ENCODE measurements at regions not wholly inside any gene's neighbourhood (a gene's known extent, or its start where the extent isn't known, plus 50 kb on each side); places are given as distances from the start of the nearest gene placed in this dataset.

- no peaks in the 10 kb centered on the region for H3K36me3 ChIP-seq (replicated peaks in 1 of 2; ENCODE audit: control insufficient read depth in 1 of 2, insufficient read depth in 2 of 2, low read length in 2 of 2)
- ChIA-PET POLR2A (no interaction called here), CTCF (ENCODE audit: low intra/inter-chr PET ratio, low total read pairs) (no interaction called here)
- intact Hi-C loops (cut with micrococcal nuclease; ENCODE audit: unreplicated experiment), result no loop called here
- H2AFZ ChIP-seq (ENCODE audit: low read length), result no peak overlapping the region
- no peak for ATAC-seq
- H3K27ac ChIP-seq (ENCODE audit: extremely low read length, insufficient read depth, low read length), result no peak overlapping the region
- no peak overlapping the region for H3K9ac ChIP-seq (ENCODE audit: insufficient read depth, low read depth, low read length)
- no peaks in the 10 kb centered on the region for H3K4me1 ChIP-seq (ENCODE audit: insufficient read depth, low read length)
- no TSS peak for BruUV-seq (replicated peaks)
- FAIRE-seq, result no peak
- H3K4me2 ChIP-seq (ENCODE audit: low read depth, low read length), result no peak overlapping the region
- H4K20me1 ChIP-seq (ENCODE audit: insufficient read depth, low read length), result no peaks in the 10 kb centered on the region
- no peaks in the 10 kb centered on the region for H3K9me3 ChIP-seq (ENCODE audit: low read length)
- DNase-seq (ENCODE audit: low spot score), result no peak
- H3K4me3 ChIP-seq (replicated peaks in 1 of 3; ENCODE audit: insufficient read depth in 1 of 3, low read depth in 2 of 3, low read length in 3 of 3), result no peak overlapping the region
- in situ Hi-C loops (cut with HindIII; ENCODE audit: extremely low pct_ligation_motif_present, low pct_unique_long_range_greater_than_20kb), result no loop called here
- H3K79me2 ChIP-seq (ENCODE audit: insufficient read depth, low read length), result no peaks in the 10 kb centered on the region
- WGBS (ENCODE audit: low lambda C conversion rate), result 7% methylated on average over 3 of the region's 3 CpGs
- no peaks in the 10 kb centered on the region for H3K27me3 ChIP-seq (ENCODE audit: control insufficient read depth in 1 of 2, insufficient read depth in 2 of 2, low read length in 2 of 2)
- TF ChIP-seq NAIF1 (CRISPR knock-in tag; IDR thresholded peaks at IDR 0.05; ENCODE audit: borderline replicate concordance) (no peak), SATB2 (CRISPR knock-in tag; IDR thresholded peaks at IDR 0.05) (no peak), HNRNPLL (IDR thresholded peaks at IDR 0.05; ENCODE audit: low read depth, low read length, poor library complexity, severe bottlenecking) (no peak), HMG20B (CRISPR knock-in tag; conservative IDR thresholded peaks at IDR 0.05) (no peak), AHDC1 (CRISPR knock-in tag; IDR thresholded peaks at IDR 0.05; ENCODE audit: borderline replicate concordance) (no peak), PRMT3 (CRISPR knock-in tag; IDR thresholded peaks at IDR 0.05; ENCODE audit: borderline replicate concordance, low read depth) (no peak), GABPA (IDR thresholded peaks at IDR 0.05; ENCODE audit: low read depth, low read length) (no peak), GABPA (CRISPR knock-in tag; IDR thresholded peaks at IDR 0.05; ENCODE audit: low read depth) (no peak), TARDBP (CRISPR knock-in tag; IDR thresholded peaks at IDR 0.05) (no peak), HDAC1 (CRISPR knock-in tag; IDR thresholded peaks at IDR 0.05) (no peak), ZNF670 (CRISPR knock-in tag; IDR thresholded peaks at IDR 0.05; ENCODE audit: borderline replicate concordance) (no peak), STAT6 (CRISPR knock-in tag; IDR thresholded peaks at IDR 0.05; ENCODE audit: borderline replicate concordance) (no peak), MTERF4 (CRISPR knock-in tag; IDR thresholded peaks at IDR 0.05) (no peak), ZNF891 (CRISPR knock-in tag; IDR thresholded peaks at IDR 0.05) (no peak), EZH2 (conservative IDR thresholded peaks at IDR 0.05; ENCODE audit: low read depth, low read length) (no peak), IKZF5 (CRISPR knock-in tag; IDR thresholded peaks at IDR 0.05) (no peak)
Measured at GRCh38 chr6:103819509-103819908, 1040.2 kb downstream of the HACE1 start.

All from HepG2 (cell line).